ENCODE measurements at regions not wholly inside any gene's neighbourhood (a gene's known extent, or its start where the extent isn't known, plus 50 kb on each side); places are given as distances from the start of the nearest gene placed in this dataset.

DNA sequence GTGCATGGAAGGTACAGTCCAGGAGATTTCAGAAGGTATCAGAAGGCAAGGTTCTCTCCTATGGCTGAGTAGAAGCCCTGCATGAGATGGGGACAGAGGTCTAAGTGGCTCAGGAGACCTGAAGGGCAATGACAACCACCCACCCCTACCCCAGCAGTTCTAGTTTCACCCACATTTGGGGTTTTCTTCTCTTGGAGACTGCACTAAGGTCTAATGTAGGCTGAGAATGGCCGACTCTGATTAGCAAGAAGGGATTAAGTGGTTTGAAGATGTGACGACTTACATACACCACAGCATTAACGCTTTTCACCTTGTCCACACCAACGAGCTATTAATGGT is 71.7 kb upstream of the SOX5 start:
- Histone ChIP-seq H3K27ac (ENCODE audit: insufficient read depth in 1 of 2, low read depth in 1 of 2, low read length in 2 of 2, poor library complexity in 1 of 2, severe bottlenecking in 2 of 2) (no peak overlapping the region), H3K9me3 (ENCODE audit: control extremely low read depth in 1 of 5, control insufficient read depth in 4 of 5, insufficient read depth in 2 of 5, low read depth in 1 of 5, low read length in 4 of 5) (no peaks in the 10 kb centered on the region), H3K36me3 (ENCODE audit: control insufficient read depth in 4 of 4, insufficient read depth in 4 of 4, low read length in 3 of 4) (no peaks in the 10 kb centered on the region), H3K4me3 (ENCODE audit: control insufficient read depth in 1 of 7, extremely low read depth in 1 of 7, insufficient read depth in 4 of 7, low read depth in 2 of 7, low read length in 6 of 7) (no peak overlapping the region), H3K4me1 (ENCODE audit: control extremely low read depth in 1 of 4, control insufficient read depth in 4 of 4, insufficient read depth in 4 of 4, low read length in 3 of 4) (peaks cover 0 to 3% (median 0%) of the 10 kb centered on the region in 4 experiments), H3K27me3 (replicated peaks in 2 of 5; ENCODE audit: control insufficient read depth in 4 of 5, insufficient read depth in 5 of 5, low read length in 4 of 5) (no peaks in the 10 kb centered on the region)
- WGBS (ENCODE audit: insufficient coverage): no CpG with 5 or more reads among the region's 4 CpGs
- CTCF ChIA-PET: no interaction called here
- POLR2A ChIA-PET: no interaction called here
- no peak for DNase-seq

DNA sequence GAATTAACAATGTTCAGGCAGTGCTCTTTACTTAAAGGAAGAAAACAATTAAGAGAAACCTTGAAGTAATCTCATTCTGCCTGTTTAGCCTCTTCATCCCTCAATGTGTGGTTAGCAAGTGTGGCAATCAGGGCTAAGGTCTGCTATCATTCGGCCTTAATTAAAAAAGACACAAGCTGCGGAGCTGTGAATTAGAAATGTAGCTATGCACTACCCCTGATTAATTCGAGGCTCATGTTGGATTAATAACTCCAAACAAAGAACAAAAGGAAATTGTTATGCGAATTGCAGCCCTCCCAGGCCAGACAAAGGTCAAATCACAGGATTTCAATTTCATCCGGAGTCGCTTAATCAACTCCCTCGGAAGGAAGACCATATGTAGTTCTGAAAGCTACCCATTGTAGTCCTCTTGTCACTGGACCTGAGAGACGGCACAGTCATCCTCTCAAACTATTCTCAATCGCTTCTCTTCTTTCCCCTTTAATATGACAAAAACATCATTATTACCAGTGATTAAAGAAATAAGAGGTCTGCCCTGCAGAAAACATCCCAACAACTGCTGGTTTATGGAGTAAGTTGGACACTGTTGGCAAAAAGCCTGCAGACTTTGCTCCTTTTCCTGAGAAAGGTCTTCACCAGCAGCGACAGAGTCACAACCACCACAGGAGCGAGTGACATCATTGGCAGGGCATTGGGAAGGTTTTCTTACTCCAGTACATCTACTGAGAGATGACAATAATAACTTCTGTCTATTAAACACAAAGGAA is 71.1 kb upstream of the SOX5 start:
- no peak for DNase-seq
- ChIA-PET CTCF (interaction anchor here (1.5 kb wide), 1 partner anchor 11 kb away, joined by 4 read pairs; no protein-coding TSS in a partner anchor), POLR2A (no interaction called here)
- no peaks in the 10 kb centered on the region for H3K27me3 ChIP-seq (replicated peaks in 2 of 5; ENCODE audit: control insufficient read depth in 4 of 5, insufficient read depth in 5 of 5, low read length in 4 of 5)
- H3K4me3 ChIP-seq (ENCODE audit: control insufficient read depth in 1 of 7, extremely low read depth in 1 of 7, insufficient read depth in 4 of 7, low read depth in 2 of 7, low read length in 6 of 7): no peak overlapping the region
- H3K27ac ChIP-seq (ENCODE audit: insufficient read depth in 1 of 2, low read depth in 1 of 2, low read length in 2 of 2, poor library complexity in 1 of 2, severe bottlenecking in 2 of 2): no peak overlapping the region
- no peaks in the 10 kb centered on the region for H3K4me1 ChIP-seq (ENCODE audit: control extremely low read depth in 1 of 4, control insufficient read depth in 4 of 4, insufficient read depth in 4 of 4, low read length in 3 of 4)
- 100% methylated on average over 8 of the region's 11 CpGs for WGBS (ENCODE audit: insufficient coverage)
- H3K36me3 ChIP-seq (ENCODE audit: control insufficient read depth in 4 of 4, insufficient read depth in 4 of 4, low read length in 3 of 4): no peaks in the 10 kb centered on the region
- H3K9me3 ChIP-seq (ENCODE audit: control extremely low read depth in 1 of 5, control insufficient read depth in 4 of 5, insufficient read depth in 2 of 5, low read depth in 1 of 5, low read length in 4 of 5): peaks cover 0 to 3% (median 0%) of the 10 kb centered on the region in 5 experiments

DNA sequence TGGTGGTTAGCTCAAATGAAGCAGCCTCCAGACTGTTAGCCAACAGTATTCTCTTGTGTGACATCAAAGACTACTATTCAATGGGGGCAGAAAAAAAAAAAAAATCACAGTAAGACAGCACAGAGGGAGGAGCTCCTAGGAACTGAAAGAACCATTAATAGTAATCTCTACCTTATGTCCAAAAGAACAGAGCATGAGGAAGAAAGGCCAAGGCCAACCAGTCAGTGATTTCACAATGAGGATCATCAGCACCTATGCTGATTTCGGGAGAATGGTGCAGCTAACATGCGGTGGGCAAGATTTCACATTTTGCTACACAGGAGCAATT is 66.3 kb upstream of the SOX5 start:
- no peak overlapping the region for H3K4me3 ChIP-seq (ENCODE audit: control insufficient read depth in 1 of 7, extremely low read depth in 1 of 7, insufficient read depth in 4 of 7, low read depth in 2 of 7, low read length in 6 of 7)
- no peak overlapping the region for H3K27ac ChIP-seq (ENCODE audit: insufficient read depth in 1 of 2, low read depth in 1 of 2, low read length in 2 of 2, poor library complexity in 1 of 2, severe bottlenecking in 2 of 2)
- POLR2A ChIA-PET: no interaction called here
- H3K27me3 ChIP-seq (replicated peaks in 2 of 5; ENCODE audit: control insufficient read depth in 4 of 5, insufficient read depth in 5 of 5, low read length in 4 of 5): no peaks in the 10 kb centered on the region
- peaks cover 0 to 3% (median 0%) of the 10 kb centered on the region in 5 experiments for H3K9me3 ChIP-seq (ENCODE audit: control extremely low read depth in 1 of 5, control insufficient read depth in 4 of 5, insufficient read depth in 2 of 5, low read depth in 1 of 5, low read length in 4 of 5)
- DNase-seq: no peak
- H3K36me3 ChIP-seq (ENCODE audit: control insufficient read depth in 4 of 4, insufficient read depth in 4 of 4, low read length in 3 of 4): no peaks in the 10 kb centered on the region
- CTCF ChIA-PET: interaction anchor here (0.6 kb wide), 1 partner anchor 120 kb away, joined by 3 read pairs; no protein-coding TSS in a partner anchor
- WGBS (ENCODE audit: insufficient coverage): 96% methylated on average over 2 of the region's 2 CpGs
- H3K4me1 ChIP-seq (ENCODE audit: control extremely low read depth in 1 of 4, control insufficient read depth in 4 of 4, insufficient read depth in 4 of 4, low read length in 3 of 4): no peaks in the 10 kb centered on the region

DNA sequence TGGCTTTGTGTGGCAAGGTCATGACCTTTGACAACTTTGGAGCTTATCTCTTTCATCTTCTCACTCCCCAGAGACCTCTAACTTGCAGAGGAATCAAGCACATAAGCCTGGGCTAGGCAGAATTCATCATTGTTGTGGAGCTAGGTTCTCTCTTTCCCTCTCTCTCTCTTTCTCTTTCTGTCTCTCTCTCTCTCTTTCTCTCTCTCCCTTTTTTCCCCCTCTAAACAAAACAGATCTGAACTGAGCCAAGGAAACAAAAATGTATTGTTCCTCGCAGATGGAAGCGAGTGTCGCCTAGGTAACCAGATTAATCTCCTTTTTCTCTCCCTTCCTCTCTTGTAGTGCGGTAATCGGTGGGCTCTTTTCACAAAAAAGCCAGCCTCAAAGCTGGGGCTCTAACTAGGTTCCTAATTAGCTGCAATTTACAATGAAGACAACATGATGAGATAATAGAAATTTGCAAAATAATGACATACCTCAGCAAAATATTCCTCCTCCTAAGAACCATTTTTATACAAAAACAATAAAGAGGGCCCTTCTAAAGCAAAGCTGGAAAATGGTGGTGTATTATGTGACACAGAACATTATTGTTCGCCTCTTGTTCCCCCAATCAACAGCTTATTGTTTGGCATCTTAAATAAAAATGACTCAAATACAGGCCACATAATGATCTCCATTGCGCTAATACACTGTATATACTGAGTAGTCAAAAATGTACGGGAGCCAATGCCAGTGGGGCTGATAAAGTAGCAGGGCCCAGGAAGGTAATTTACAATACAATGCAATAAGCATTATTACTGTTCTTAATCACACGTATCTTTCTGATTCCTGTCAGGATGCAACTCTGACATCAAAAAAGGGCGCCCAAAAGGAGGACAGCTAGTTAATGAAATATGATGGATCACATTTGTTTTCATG is 65.7 kb upstream of the SOX5 start:
- Histone ChIP-seq H3K36me3 (ENCODE audit: control insufficient read depth in 4 of 4, insufficient read depth in 4 of 4, low read length in 3 of 4) (no peaks in the 10 kb centered on the region), H3K27me3 (replicated peaks in 2 of 5; ENCODE audit: control insufficient read depth in 4 of 5, insufficient read depth in 5 of 5, low read length in 4 of 5) (no peaks in the 10 kb centered on the region), H3K4me1 (ENCODE audit: control extremely low read depth in 1 of 4, control insufficient read depth in 4 of 4, insufficient read depth in 4 of 4, low read length in 3 of 4) (no peaks in the 10 kb centered on the region), H3K27ac (ENCODE audit: insufficient read depth in 1 of 2, low read depth in 1 of 2, low read length in 2 of 2, poor library complexity in 1 of 2, severe bottlenecking in 2 of 2) (no peak overlapping the region), H3K4me3 (ENCODE audit: control insufficient read depth in 1 of 7, extremely low read depth in 1 of 7, insufficient read depth in 4 of 7, low read depth in 2 of 7, low read length in 6 of 7) (no peak overlapping the region), H3K9me3 (ENCODE audit: control extremely low read depth in 1 of 5, control insufficient read depth in 4 of 5, insufficient read depth in 2 of 5, low read depth in 1 of 5, low read length in 4 of 5) (peaks cover 0 to 3% (median 0%) of the 10 kb centered on the region in 5 experiments)
- no peak for DNase-seq
- 100% methylated on average over 3 of the region's 10 CpGs for WGBS (ENCODE audit: insufficient coverage)
- CTCF ChIA-PET: interaction anchor here (0.6 to 0.9 kb wide), 2 partner anchors 10 to 121 kb away, joined by 3 to 4 read pairs; no protein-coding TSS in a partner anchor
- POLR2A ChIA-PET: no interaction called here

DNA sequence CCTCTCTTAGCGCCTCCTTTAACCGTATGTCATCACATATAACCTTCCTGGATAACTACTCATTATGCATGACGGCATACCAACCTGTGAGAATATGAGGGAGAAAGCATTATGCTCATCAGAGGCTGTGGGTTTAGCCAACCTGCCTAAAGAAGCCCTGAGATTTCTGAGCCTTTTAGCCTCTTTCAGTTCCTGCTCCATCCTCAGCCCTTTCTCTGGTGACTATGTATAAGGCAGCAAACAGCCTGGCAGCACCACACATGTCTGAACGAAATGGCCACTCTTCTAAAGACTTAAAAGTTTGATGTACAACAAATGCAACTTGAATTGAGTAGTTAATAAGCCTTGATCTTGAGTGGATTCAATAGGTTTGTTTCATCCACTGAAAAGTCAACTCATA is 64.8 kb upstream of the SOX5 start:
- H3K9me3 ChIP-seq (ENCODE audit: control extremely low read depth in 1 of 5, control insufficient read depth in 4 of 5, insufficient read depth in 2 of 5, low read depth in 1 of 5, low read length in 4 of 5): peaks cover 0 to 3% (median 0%) of the 10 kb centered on the region in 5 experiments
- whole genome bisulfite sequencing (ENCODE audit: insufficient coverage): no CpG with 5 or more reads among the region's 4 CpGs
- no peak for DNase-seq
- H3K27ac ChIP-seq (ENCODE audit: insufficient read depth in 1 of 2, low read depth in 1 of 2, low read length in 2 of 2, poor library complexity in 1 of 2, severe bottlenecking in 2 of 2): no peak overlapping the region
- no peaks in the 10 kb centered on the region for H3K4me1 ChIP-seq (ENCODE audit: control extremely low read depth in 1 of 4, control insufficient read depth in 4 of 4, insufficient read depth in 4 of 4, low read length in 3 of 4)
- no peak overlapping the region for H3K4me3 ChIP-seq (ENCODE audit: control insufficient read depth in 1 of 7, extremely low read depth in 1 of 7, insufficient read depth in 4 of 7, low read depth in 2 of 7, low read length in 6 of 7)
- no peaks in the 10 kb centered on the region for H3K36me3 ChIP-seq (ENCODE audit: control insufficient read depth in 4 of 4, insufficient read depth in 4 of 4, low read length in 3 of 4)
- POLR2A ChIA-PET: no interaction called here
- CTCF ChIA-PET: interaction anchor here (0.9 kb wide), 1 partner anchor 11 kb away, joined by 4 read pairs; no protein-coding TSS in a partner anchor
- no peaks in the 10 kb centered on the region for H3K27me3 ChIP-seq (replicated peaks in 2 of 5; ENCODE audit: control insufficient read depth in 4 of 5, insufficient read depth in 5 of 5, low read length in 4 of 5)

DNA sequence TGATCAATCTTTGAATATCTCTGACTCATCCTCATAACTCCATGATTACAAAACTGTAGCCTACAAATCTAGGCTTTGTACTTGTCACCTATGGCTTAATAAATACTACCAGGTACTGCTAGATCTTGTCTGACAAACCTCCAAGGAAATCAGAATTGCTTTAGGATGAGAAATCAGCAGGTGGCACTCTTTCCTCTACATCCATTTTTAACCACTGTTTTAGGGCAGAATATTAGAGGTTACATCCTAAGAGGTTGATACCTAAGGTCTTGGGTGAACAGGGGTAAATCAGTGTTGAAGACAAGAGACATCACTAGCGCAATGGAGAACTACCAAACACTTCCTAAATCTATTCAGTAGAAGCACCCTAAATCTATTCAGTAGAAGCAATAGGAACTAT is 63.1 kb upstream of the SOX5 start:
- no peak overlapping the region for H3K4me3 ChIP-seq (ENCODE audit: control insufficient read depth in 1 of 7, extremely low read depth in 1 of 7, insufficient read depth in 4 of 7, low read depth in 2 of 7, low read length in 6 of 7)
- no peaks in the 10 kb centered on the region for H3K36me3 ChIP-seq (ENCODE audit: control insufficient read depth in 4 of 4, insufficient read depth in 4 of 4, low read length in 3 of 4)
- peaks cover 0 to 3% (median 0%) of the 10 kb centered on the region in 5 experiments for H3K9me3 ChIP-seq (ENCODE audit: control extremely low read depth in 1 of 5, control insufficient read depth in 4 of 5, insufficient read depth in 2 of 5, low read depth in 1 of 5, low read length in 4 of 5)
- ChIA-PET POLR2A (no interaction called here), CTCF (interaction anchor here (0.9 kb wide), 1 partner anchor 11 kb away, joined by 3 read pairs; no protein-coding TSS in a partner anchor)
- 80% methylated on average over 1 of the region's 1 CpG for WGBS (ENCODE audit: insufficient coverage)
- DNase-seq: peak; percentile 2 to 15 (median 3)
- H3K4me1 ChIP-seq (ENCODE audit: control extremely low read depth in 1 of 4, control insufficient read depth in 4 of 4, insufficient read depth in 4 of 4, low read length in 3 of 4): no peaks in the 10 kb centered on the region
- no peaks in the 10 kb centered on the region for H3K27me3 ChIP-seq (replicated peaks in 2 of 5; ENCODE audit: control insufficient read depth in 4 of 5, insufficient read depth in 5 of 5, low read length in 4 of 5)
- no peak overlapping the region for H3K27ac ChIP-seq (ENCODE audit: insufficient read depth in 1 of 2, low read depth in 1 of 2, low read length in 2 of 2, poor library complexity in 1 of 2, severe bottlenecking in 2 of 2)
